Erythroblast (primary cell): ENCODE measurements at regions not wholly inside any gene's neighbourhood (a gene's known extent, or its start where the extent isn't known, plus 50 kb on each side); places are given as distances from the start of the nearest gene placed in this dataset.

Experiments
- DNase-seq, 2 experiments: peaks; one replicate each; lab custom pipeline; 2025; lab: John Stamatoyannopoulos, UW
- GATA1 ChIP-seq: IDR thresholded peaks from 2 replicates; pipeline ENCODE4 v1.6.1; 2011; ENCODE audit warnings: low read depth, mild to moderate bottlenecking, control low read depth, low read length, moderate library complexity
- POLR2A ChIP-seq: IDR thresholded peaks from 2 replicates; pipeline ENCODE4 v1.6.1; 2011; ENCODE audit warnings: mild to moderate bottlenecking, low read length

- TF ChIP-seq GATA1 (no peak), POLR2A (no peak)
- no peak for DNase-seq
Measured at GRCh38 chr1:209375671-209376365, 207.7 kb upstream of the CAMK1G start.

- TF ChIP-seq POLR2A, result no peak
- TF ChIP-seq GATA1, result no peak
- DNase-seq, result no peak
Measured at GRCh38 chr1:209376774-209377173, 206.7 kb upstream of the CAMK1G start.

GRCh38 chr1:209377995-209378394 lies 205.5 kb upstream of the CAMK1G start:
- TF ChIP-seq GATA1 (no peak), POLR2A (no peak)

GRCh38 chr1:209379280-209379679 lies 204.2 kb upstream of the CAMK1G start:
- TF ChIP-seq POLR2A (no peak), GATA1 (no peak)
- no peak for DNase-seq

More at GRCh38 chr1:209377995-209378394, 205.5 kb upstream of the CAMK1G start:
- DNase-seq, result no peak

- no peak for DNase-seq
- TF ChIP-seq GATA1 (no peak), POLR2A (no peak)
Measured at GRCh38 chr1:209380420-209380819, 203.1 kb upstream of the CAMK1G start.

- no peak for TF ChIP-seq GATA1
- TF ChIP-seq POLR2A, result no peak
- no peak for DNase-seq
Measured at GRCh38 chr1:209382231-209383100, 201.0 kb upstream of the CAMK1G start.

DNA sequence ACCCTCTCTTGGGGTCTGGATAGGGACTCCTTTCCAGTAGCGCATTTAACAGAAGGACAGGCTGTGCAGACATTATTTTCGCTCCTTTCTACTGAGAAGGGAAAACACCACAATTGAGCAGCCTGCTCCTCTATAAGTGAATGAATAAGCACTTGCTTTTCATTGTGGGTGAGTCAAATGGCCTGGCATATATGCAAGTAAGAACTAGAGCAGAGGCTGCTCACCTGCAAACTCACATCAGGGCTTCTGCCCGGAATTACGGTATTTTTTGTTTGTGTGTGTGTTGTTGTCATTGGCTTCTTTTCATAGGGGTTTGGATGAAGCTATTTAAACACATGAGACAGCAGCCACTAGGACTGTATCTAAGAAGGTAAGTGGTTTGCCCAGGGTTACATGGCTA lies 200.1 kb upstream of the CAMK1G start:
- no peak for DNase-seq
- no peak for TF ChIP-seq POLR2A
- TF ChIP-seq GATA1, result no peak

DNA sequence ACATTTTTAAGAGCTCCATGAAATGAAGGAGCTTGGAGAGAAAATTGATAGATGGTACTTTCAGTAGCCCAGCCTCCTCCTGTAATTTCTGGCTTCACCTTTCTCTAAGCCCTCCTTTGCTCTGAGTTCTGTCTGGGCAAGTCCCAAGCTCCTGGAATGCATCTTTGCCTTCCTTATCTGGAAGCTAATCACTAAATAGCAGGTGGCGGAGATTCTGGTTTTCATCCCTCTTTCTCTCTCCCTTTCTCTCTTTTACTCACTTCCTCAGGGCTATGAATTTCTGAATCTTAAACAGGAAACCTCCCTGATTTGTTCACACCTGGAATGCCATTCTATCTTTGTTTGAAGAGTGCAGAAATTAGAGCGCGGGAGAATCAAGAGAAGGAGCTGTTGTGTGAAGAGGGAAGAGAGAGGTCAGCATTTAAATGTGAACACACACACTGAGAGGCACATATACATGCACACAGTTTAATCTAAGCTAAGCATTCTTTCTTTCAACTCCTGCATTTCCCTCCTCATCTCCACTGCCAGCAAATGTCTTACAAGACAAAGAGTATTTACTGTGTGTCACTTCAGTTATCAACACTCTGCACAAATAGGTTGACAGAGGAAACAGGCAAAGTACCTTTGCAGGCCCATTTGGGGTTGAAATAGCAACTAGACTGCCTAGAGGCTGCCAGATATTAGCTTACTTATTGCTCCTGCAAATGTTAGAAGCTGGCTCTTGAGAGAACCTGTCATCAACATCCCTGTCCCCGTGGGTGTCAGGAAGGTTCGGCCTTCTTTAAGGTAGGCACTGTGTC lies 199.4 kb upstream of the CAMK1G start:
- DNase-seq, result no peak
- TF ChIP-seq POLR2A (no peak), GATA1 (no peak)

DNA sequence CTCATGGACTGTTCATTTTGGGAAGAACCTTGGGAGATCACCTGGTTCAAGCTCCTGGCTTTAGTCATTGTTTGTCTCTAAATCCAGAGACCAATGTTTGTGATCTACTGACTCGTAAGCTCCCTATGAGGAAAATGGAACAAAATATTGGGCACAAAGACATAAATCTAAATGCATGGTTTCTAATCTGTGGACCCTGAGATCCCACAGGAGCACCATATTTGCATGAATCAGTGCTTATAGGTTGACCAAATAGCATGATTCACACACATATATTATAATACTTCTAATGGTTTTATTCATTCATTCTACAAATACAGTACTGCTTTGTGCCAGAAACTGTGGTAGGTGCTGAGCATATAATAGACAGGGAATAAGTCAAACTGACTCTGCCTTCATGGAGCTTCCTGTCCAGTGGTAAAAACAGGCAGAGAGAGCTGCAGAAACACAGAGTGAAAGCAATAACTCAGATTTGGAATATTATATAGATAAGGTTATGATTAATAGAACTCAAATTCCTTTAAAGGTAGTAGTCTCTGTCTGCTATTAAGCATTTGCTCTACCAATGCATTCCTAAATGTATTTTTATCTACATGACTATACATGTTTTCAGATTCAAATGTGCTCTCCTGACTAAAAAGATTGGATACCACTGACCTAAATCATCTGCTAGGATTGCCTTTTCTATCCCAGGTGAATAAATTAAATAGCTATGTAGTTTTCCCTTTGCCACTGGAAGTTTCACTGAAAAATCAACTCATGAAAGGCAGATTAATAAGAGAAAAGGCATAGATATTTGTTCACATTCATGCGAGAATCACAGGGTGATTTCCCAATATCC lies 198.6 kb upstream of the CAMK1G start:
- TF ChIP-seq GATA1 (no peak), POLR2A (no peak)
- DNase-seq, result no peak

- DNase-seq, result no peak
- TF ChIP-seq GATA1 (no peak), POLR2A (no peak)
Measured at GRCh38 chr1:209386156-209386555, 197.4 kb upstream of the CAMK1G start.

GRCh38 chr1:209387271-209387968 lies 196.1 kb upstream of the CAMK1G start:
- no peak for DNase-seq
- TF ChIP-seq GATA1 (no peak), POLR2A (no peak)

- no peak for TF ChIP-seq POLR2A
- TF ChIP-seq GATA1, result no peak
- no peak for DNase-seq
Measured at GRCh38 chr1:209387969-209388329, 195.6 kb upstream of the CAMK1G start.

- DNase-seq, result no peak
- TF ChIP-seq GATA1 (no peak), POLR2A (no peak)
Measured at GRCh38 chr1:209388358-209388757, 195.2 kb upstream of the CAMK1G start.
